ENCODE measurements at regions not wholly inside any gene's neighbourhood (a gene's known extent, or its start where the extent isn't known, plus 50 kb on each side); places are given as distances from the start of the nearest gene placed in this dataset.

- no peak overlapping the region for H3K27ac ChIP-seq (ENCODE audit: low read depth, low read length)
- H3K4me3 ChIP-seq (ENCODE audit: low read length), result no peak overlapping the region
- H3K36me3 ChIP-seq (ENCODE audit: control insufficient read depth, insufficient read depth, low read length), result no peaks in the 10 kb centered on the region
- no peak overlapping the region for H3K4ac ChIP-seq (ENCODE audit: low read depth, low read length)
- no peak overlapping the region for H2BK15ac ChIP-seq (replicated peaks; ENCODE audit: low read depth)
- no peak overlapping the region for H4K5ac ChIP-seq (ENCODE audit: low read length)
- no peak overlapping the region for H3K23ac ChIP-seq (ENCODE audit: low read length)
- H2BK120ac ChIP-seq (ENCODE audit: low read depth, low read length), result no peak overlapping the region
- H3K4me1 ChIP-seq (ENCODE audit: control insufficient read depth, low read depth, low read length), result no peaks in the 10 kb centered on the region
- no peak overlapping the region for H3K18ac ChIP-seq (ENCODE audit: low read length)
- no peak overlapping the region for H3K9ac ChIP-seq (ENCODE audit: low read length)
- H3K79me1 ChIP-seq (ENCODE audit: low read length), result no peaks in the 10 kb centered on the region
- no peaks in the 10 kb centered on the region for H3K27me3 ChIP-seq (ENCODE audit: insufficient read depth, low read length, poor library complexity)
- H3K4me2 ChIP-seq (ENCODE audit: low read length), result no peak overlapping the region
- H2AK5ac ChIP-seq (ENCODE audit: low read length), result no peak overlapping the region
- H4K8ac ChIP-seq (ENCODE audit: low read depth, low read length), result no peak overlapping the region
- H3K56ac ChIP-seq (ENCODE audit: low read length), result no peak overlapping the region
- no peaks in the 10 kb centered on the region for H3K79me2 ChIP-seq (ENCODE audit: control insufficient read depth, insufficient read depth, low read length)
- no peak for DNase-seq
- no CpG with 5 or more reads among the region's 3 CpGs for WGBS (ENCODE audit: extremely low coverage, insufficient coverage, low lambda C conversion rate)
- no peak overlapping the region for H2BK5ac ChIP-seq (ENCODE audit: low read length)
Measured at GRCh38 chr2:138997856-138998517, 217.8 kb upstream of the NXPH2 start.

GRCh38 chr2:138997346-138997745 lies 217.2 kb upstream of the NXPH2 start:
- Histone ChIP-seq H3K36me3 (ENCODE audit: control insufficient read depth, insufficient read depth, low read length) (no peaks in the 10 kb centered on the region), H3K27ac (ENCODE audit: low read depth, low read length) (no peak overlapping the region), H3K79me1 (ENCODE audit: low read length) (no peaks in the 10 kb centered on the region), H3K23ac (ENCODE audit: low read length) (no peak overlapping the region), H2AK5ac (ENCODE audit: low read length) (no peak overlapping the region), H2BK5ac (ENCODE audit: low read length) (no peak overlapping the region), H3K4me3 (ENCODE audit: low read length) (no peak overlapping the region), H3K56ac (ENCODE audit: low read length) (no peak overlapping the region), H4K8ac (ENCODE audit: low read depth, low read length) (no peak overlapping the region), H3K4me1 (ENCODE audit: control insufficient read depth, low read depth, low read length) (no peaks in the 10 kb centered on the region), H3K4me2 (ENCODE audit: low read length) (no peak overlapping the region), H3K9ac (ENCODE audit: low read length) (no peak overlapping the region), H4K5ac (ENCODE audit: low read length) (no peak overlapping the region), H3K18ac (ENCODE audit: low read length) (no peak overlapping the region), H2BK120ac (ENCODE audit: low read depth, low read length) (no peak overlapping the region), H3K4ac (ENCODE audit: low read depth, low read length) (no peak overlapping the region), H2BK15ac (replicated peaks; ENCODE audit: low read depth) (no peak overlapping the region), H3K79me2 (ENCODE audit: control insufficient read depth, insufficient read depth, low read length) (no peaks in the 10 kb centered on the region), H3K27me3 (ENCODE audit: insufficient read depth, low read length, poor library complexity) (no peaks in the 10 kb centered on the region)
- DNase-seq, result no peak
- no CpG with 5 or more reads among the region's 2 CpGs for WGBS (ENCODE audit: extremely low coverage, insufficient coverage, low lambda C conversion rate)

GRCh38 chr2:138994502-138994901 lies 214.3 kb upstream of the NXPH2 start:
- Histone ChIP-seq H2BK15ac (replicated peaks; ENCODE audit: low read depth) (no peak overlapping the region), H4K5ac (ENCODE audit: low read length) (no peak overlapping the region), H3K4ac (ENCODE audit: low read depth, low read length) (no peak overlapping the region), H3K36me3 (ENCODE audit: control insufficient read depth, insufficient read depth, low read length) (no peaks in the 10 kb centered on the region), H2BK120ac (ENCODE audit: low read depth, low read length) (no peak overlapping the region), H3K23ac (ENCODE audit: low read length) (no peak overlapping the region), H3K4me2 (ENCODE audit: low read length) (no peak overlapping the region), H3K27ac (ENCODE audit: low read depth, low read length) (no peak overlapping the region), H4K8ac (ENCODE audit: low read depth, low read length) (no peak overlapping the region), H3K79me1 (ENCODE audit: low read length) (no peaks in the 10 kb centered on the region), H3K4me1 (ENCODE audit: control insufficient read depth, low read depth, low read length) (no peaks in the 10 kb centered on the region), H3K9ac (ENCODE audit: low read length) (no peak overlapping the region), H3K18ac (ENCODE audit: low read length) (no peak overlapping the region), H2BK5ac (ENCODE audit: low read length) (no peak overlapping the region), H3K27me3 (ENCODE audit: insufficient read depth, low read length, poor library complexity) (no peaks in the 10 kb centered on the region), H3K56ac (ENCODE audit: low read length) (no peak overlapping the region), H3K79me2 (ENCODE audit: control insufficient read depth, insufficient read depth, low read length) (no peaks in the 10 kb centered on the region), H3K4me3 (ENCODE audit: low read length) (no peak overlapping the region), H2AK5ac (ENCODE audit: low read length) (no peak overlapping the region)
- no peak for DNase-seq
- 100% methylated on average over 1 of the region's 1 CpG for WGBS (ENCODE audit: extremely low coverage, insufficient coverage, low lambda C conversion rate)

- Histone ChIP-seq H4K8ac (ENCODE audit: low read depth, low read length) (no peak overlapping the region), H2AK5ac (ENCODE audit: low read length) (no peak overlapping the region), H3K23ac (ENCODE audit: low read length) (no peak overlapping the region), H3K56ac (ENCODE audit: low read length) (no peak overlapping the region), H3K4ac (ENCODE audit: low read depth, low read length) (no peak overlapping the region), H2BK15ac (replicated peaks; ENCODE audit: low read depth) (no peak overlapping the region), H3K27me3 (ENCODE audit: insufficient read depth, low read length, poor library complexity) (no peaks in the 10 kb centered on the region), H3K27ac (ENCODE audit: low read depth, low read length) (no peak overlapping the region), H3K36me3 (ENCODE audit: control insufficient read depth, insufficient read depth, low read length) (no peaks in the 10 kb centered on the region), H3K4me2 (ENCODE audit: low read length) (no peak overlapping the region), H3K4me3 (ENCODE audit: low read length) (no peak overlapping the region), H3K18ac (ENCODE audit: low read length) (no peak overlapping the region), H3K9ac (ENCODE audit: low read length) (no peak overlapping the region), H2BK120ac (ENCODE audit: low read depth, low read length) (no peak overlapping the region), H3K4me1 (ENCODE audit: control insufficient read depth, low read depth, low read length) (no peaks in the 10 kb centered on the region), H2BK5ac (ENCODE audit: low read length) (no peak overlapping the region), H3K79me1 (ENCODE audit: low read length) (no peaks in the 10 kb centered on the region), H3K79me2 (ENCODE audit: control insufficient read depth, insufficient read depth, low read length) (no peaks in the 10 kb centered on the region), H4K5ac (ENCODE audit: low read length) (no peak overlapping the region)
- WGBS (ENCODE audit: extremely low coverage, insufficient coverage, low lambda C conversion rate), result no CpG with 5 or more reads among the region's 1 CpG
- DNase-seq, result no peak
Measured at GRCh38 chr2:138985881-138986280, 205.7 kb upstream of the NXPH2 start.

GRCh38 chr2:138979131-138979785 lies 199.1 kb upstream of the NXPH2 start:
- Histone ChIP-seq H2AK5ac (ENCODE audit: low read length) (no peak overlapping the region), H3K4me1 (ENCODE audit: control insufficient read depth, low read depth, low read length) (no peaks in the 10 kb centered on the region), H3K79me1 (ENCODE audit: low read length) (no peaks in the 10 kb centered on the region), H3K23ac (ENCODE audit: low read length) (no peak overlapping the region), H2BK15ac (replicated peaks; ENCODE audit: low read depth) (no peak overlapping the region), H3K56ac (ENCODE audit: low read length) (no peak overlapping the region), H3K9ac (ENCODE audit: low read length) (no peak overlapping the region), H3K27me3 (ENCODE audit: insufficient read depth, low read length, poor library complexity) (no peaks in the 10 kb centered on the region), H2BK120ac (ENCODE audit: low read depth, low read length) (no peak overlapping the region), H3K4me2 (ENCODE audit: low read length) (no peak overlapping the region), H4K8ac (ENCODE audit: low read depth, low read length) (no peak overlapping the region), H3K79me2 (ENCODE audit: control insufficient read depth, insufficient read depth, low read length) (no peaks in the 10 kb centered on the region), H2BK5ac (ENCODE audit: low read length) (no peak overlapping the region), H3K4me3 (ENCODE audit: low read length) (no peak overlapping the region), H4K5ac (ENCODE audit: low read length) (no peak overlapping the region), H3K18ac (ENCODE audit: low read length) (no peak overlapping the region), H3K27ac (ENCODE audit: low read depth, low read length) (no peak overlapping the region), H3K36me3 (ENCODE audit: control insufficient read depth, insufficient read depth, low read length) (no peaks in the 10 kb centered on the region), H3K4ac (ENCODE audit: low read depth, low read length) (no peak overlapping the region)
- WGBS (ENCODE audit: extremely low coverage, insufficient coverage, low lambda C conversion rate), result no CpG with 5 or more reads among the region's 4 CpGs
- DNase-seq, result no peak

GRCh38 chr2:138974651-138975050 lies 194.5 kb upstream of the NXPH2 start:
- H3K4me1 ChIP-seq (ENCODE audit: control insufficient read depth, low read depth, low read length), result no peaks in the 10 kb centered on the region
- H3K4me3 ChIP-seq (ENCODE audit: low read length), result no peak overlapping the region
- H3K56ac ChIP-seq (ENCODE audit: low read length), result no peak overlapping the region
- no peak overlapping the region for H3K27ac ChIP-seq (ENCODE audit: low read depth, low read length)
- no peaks in the 10 kb centered on the region for H3K27me3 ChIP-seq (ENCODE audit: insufficient read depth, low read length, poor library complexity)
- H3K4me2 ChIP-seq (ENCODE audit: low read length), result no peak overlapping the region
- no peak overlapping the region for H2BK120ac ChIP-seq (ENCODE audit: low read depth, low read length)
- H3K79me2 ChIP-seq (ENCODE audit: control insufficient read depth, insufficient read depth, low read length), result no peaks in the 10 kb centered on the region
- H2AK5ac ChIP-seq (ENCODE audit: low read length), result no peak overlapping the region
- no peaks in the 10 kb centered on the region for H3K36me3 ChIP-seq (ENCODE audit: control insufficient read depth, insufficient read depth, low read length)
- H3K9ac ChIP-seq (ENCODE audit: low read length), result no peak overlapping the region
- WGBS (ENCODE audit: extremely low coverage, insufficient coverage, low lambda C conversion rate), result no CpG with 5 or more reads among the region's 1 CpG
- no peak overlapping the region for H3K23ac ChIP-seq (ENCODE audit: low read length)
- H2BK15ac ChIP-seq (replicated peaks; ENCODE audit: low read depth), result no peak overlapping the region
- H3K79me1 ChIP-seq (ENCODE audit: low read length), result no peaks in the 10 kb centered on the region
- H3K18ac ChIP-seq (ENCODE audit: low read length), result no peak overlapping the region
- DNase-seq, result no peak
- H3K4ac ChIP-seq (ENCODE audit: low read depth, low read length), result no peak overlapping the region
- H4K8ac ChIP-seq (ENCODE audit: low read depth, low read length), result no peak overlapping the region
- no peak overlapping the region for H2BK5ac ChIP-seq (ENCODE audit: low read length)
- no peak overlapping the region for H4K5ac ChIP-seq (ENCODE audit: low read length)
